ENCODE measurements at regions not wholly inside any gene's neighbourhood (a gene's known extent, or its start where the extent isn't known, plus 50 kb on each side); places are given as distances from the start of the nearest gene placed in this dataset.

- DNase-seq (ENCODE audit: low spot score in 2 of 2, unreplicated experiment in 2 of 2), result no peak
- no peak overlapping the region for H3K27ac Mint-ChIP-seq
- no peaks in the 10 kb centered on the region for H3K27me3 Mint-ChIP-seq (ENCODE audit: low read depth)
- TF ChIP-seq, protein P1, sequence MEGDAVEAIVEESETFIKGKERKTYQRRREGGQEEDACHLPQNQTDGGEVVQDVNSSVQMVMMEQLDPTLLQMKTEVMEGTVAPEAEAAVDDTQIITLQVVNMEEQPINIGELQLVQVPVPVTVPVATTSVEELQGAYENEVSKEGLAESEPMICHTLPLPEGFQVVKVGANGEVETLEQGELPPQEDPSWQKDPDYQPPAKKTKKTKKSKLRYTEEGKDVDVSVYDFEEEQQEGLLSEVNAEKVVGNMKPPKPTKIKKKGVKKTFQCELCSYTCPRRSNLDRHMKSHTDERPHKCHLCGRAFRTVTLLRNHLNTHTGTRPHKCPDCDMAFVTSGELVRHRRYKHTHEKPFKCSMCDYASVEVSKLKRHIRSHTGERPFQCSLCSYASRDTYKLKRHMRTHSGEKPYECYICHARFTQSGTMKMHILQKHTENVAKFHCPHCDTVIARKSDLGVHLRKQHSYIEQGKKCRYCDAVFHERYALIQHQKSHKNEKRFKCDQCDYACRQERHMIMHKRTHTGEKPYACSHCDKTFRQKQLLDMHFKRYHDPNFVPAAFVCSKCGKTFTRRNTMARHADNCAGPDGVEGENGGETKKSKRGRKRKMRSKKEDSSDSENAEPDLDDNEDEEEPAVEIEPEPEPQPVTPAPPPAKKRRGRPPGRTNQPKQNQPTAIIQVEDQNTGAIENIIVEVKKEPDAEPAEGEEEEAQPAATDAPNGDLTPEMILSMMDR (IDR thresholded peaks at IDR 0.05; ENCODE audit: unreplicated experiment), result no peak
- H3K36me3 Mint-ChIP-seq, result peaks cover 11% of the 10 kb centered on the region
- H3K4me3 Mint-ChIP-seq, result no peak overlapping the region
- H3K4me1 Mint-ChIP-seq, result no peaks in the 10 kb centered on the region
- H3K9me3 Mint-ChIP-seq, result peaks cover 32% of the 10 kb centered on the region
Measured at GRCh38 chr3:36257158-36257852, 123.0 kb upstream of the STAC start.

- no peak overlapping the region for H3K4me3 Mint-ChIP-seq
- H3K4me1 Mint-ChIP-seq, result no peaks in the 10 kb centered on the region
- peaks cover 10% of the 10 kb centered on the region for H3K36me3 Mint-ChIP-seq
- no peak for DNase-seq (ENCODE audit: low spot score in 2 of 2, unreplicated experiment in 2 of 2)
- peaks cover 32% of the 10 kb centered on the region for H3K9me3 Mint-ChIP-seq
- TF ChIP-seq, protein P1 (IDR thresholded peaks at IDR 0.05; ENCODE audit: unreplicated experiment), result no peak
- no peaks in the 10 kb centered on the region for H3K27me3 Mint-ChIP-seq (ENCODE audit: low read depth)
- no peak overlapping the region for H3K27ac Mint-ChIP-seq
Measured at GRCh38 chr3:36258421-36258820, 121.9 kb upstream of the STAC start.

DNA sequence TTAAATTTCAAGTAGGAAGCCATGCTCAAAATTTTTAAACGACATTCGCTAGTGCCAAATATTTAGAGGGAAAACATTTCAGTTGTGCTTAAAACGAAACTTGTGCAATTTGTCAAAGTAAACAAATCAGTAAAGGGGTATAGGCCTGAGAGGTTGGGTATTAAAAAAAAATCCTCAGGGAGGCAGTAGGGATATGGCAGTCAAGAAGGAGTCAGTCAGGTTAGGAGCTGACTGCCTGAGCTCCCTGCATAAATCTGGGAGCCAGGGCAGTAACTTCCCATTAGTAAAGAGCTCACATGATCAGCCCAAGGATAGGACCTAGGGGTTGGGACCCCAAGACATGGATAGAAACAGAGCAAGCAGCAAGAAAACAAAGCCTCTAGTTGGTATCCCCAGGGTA is 120.7 kb upstream of the STAC start:
- H3K4me1 Mint-ChIP-seq, result no peaks in the 10 kb centered on the region
- H3K9me3 Mint-ChIP-seq, result peaks cover 25% of the 10 kb centered on the region
- TF ChIP-seq, protein P1 (IDR thresholded peaks at IDR 0.05; ENCODE audit: unreplicated experiment), result no peak
- H3K4me3 Mint-ChIP-seq, result no peak overlapping the region
- no peaks in the 10 kb centered on the region for H3K27me3 Mint-ChIP-seq (ENCODE audit: low read depth)
- peaks cover 5% of the 10 kb centered on the region for H3K36me3 Mint-ChIP-seq
- no peak for DNase-seq (ENCODE audit: low spot score in 2 of 2, unreplicated experiment in 2 of 2)
- H3K27ac Mint-ChIP-seq, result no peak overlapping the region

GRCh38 chr3:36269274-36269673 is 111.0 kb upstream of the STAC start:
- no peak for DNase-seq (ENCODE audit: low spot score in 2 of 2, unreplicated experiment in 2 of 2)
- TF ChIP-seq, protein P1 (IDR thresholded peaks at IDR 0.05; ENCODE audit: unreplicated experiment), result no peak
- H3K36me3 Mint-ChIP-seq, result no peaks in the 10 kb centered on the region
- no peaks in the 10 kb centered on the region for H3K4me1 Mint-ChIP-seq
- H3K4me3 Mint-ChIP-seq, result no peak overlapping the region
- no peaks in the 10 kb centered on the region for H3K9me3 Mint-ChIP-seq
- H3K27ac Mint-ChIP-seq, result no peak overlapping the region
- peaks cover 9% of the 10 kb centered on the region for H3K27me3 Mint-ChIP-seq (ENCODE audit: low read depth)

DNA sequence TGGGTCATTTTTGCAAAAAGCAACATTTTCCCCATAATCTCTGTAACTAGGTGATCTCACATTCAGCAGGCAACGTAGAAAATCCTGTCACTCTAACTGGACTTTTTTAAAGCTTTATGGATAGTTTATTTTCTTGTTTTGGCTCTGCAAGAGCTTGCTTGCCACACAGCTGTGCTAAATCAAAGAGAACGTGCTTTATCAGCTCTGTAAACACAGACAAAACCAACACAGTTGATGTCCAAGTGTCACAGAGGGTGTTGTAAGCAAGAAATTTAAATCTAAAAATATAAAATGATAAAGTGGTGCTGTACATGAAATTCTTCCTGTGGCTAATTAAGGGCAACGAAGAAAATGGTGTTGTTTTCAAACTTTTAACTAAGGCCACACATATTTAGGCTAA is 97.5 kb upstream of the STAC start:
- Mint-ChIP-seq H3K27me3 (ENCODE audit: low read depth) (peaks cover 3% of the 10 kb centered on the region), H3K4me1 (peaks cover 6% of the 10 kb centered on the region), H3K36me3 (no peaks in the 10 kb centered on the region), H3K9me3 (peaks cover 9% of the 10 kb centered on the region), H3K27ac (no peak overlapping the region), H3K4me3 (no peak overlapping the region)
- TF ChIP-seq, protein P1 (IDR thresholded peaks at IDR 0.05; ENCODE audit: unreplicated experiment), result no peak
- no peak for DNase-seq (ENCODE audit: low spot score in 2 of 2, unreplicated experiment in 2 of 2)

Measured in mesothelial cell of epicardium (in vitro differentiated cells).